ENCODE measurements at regions not wholly inside any gene's neighbourhood (a gene's known extent, or its start where the extent isn't known, plus 50 kb on each side); places are given as distances from the start of the nearest gene placed in this dataset.

DNA sequence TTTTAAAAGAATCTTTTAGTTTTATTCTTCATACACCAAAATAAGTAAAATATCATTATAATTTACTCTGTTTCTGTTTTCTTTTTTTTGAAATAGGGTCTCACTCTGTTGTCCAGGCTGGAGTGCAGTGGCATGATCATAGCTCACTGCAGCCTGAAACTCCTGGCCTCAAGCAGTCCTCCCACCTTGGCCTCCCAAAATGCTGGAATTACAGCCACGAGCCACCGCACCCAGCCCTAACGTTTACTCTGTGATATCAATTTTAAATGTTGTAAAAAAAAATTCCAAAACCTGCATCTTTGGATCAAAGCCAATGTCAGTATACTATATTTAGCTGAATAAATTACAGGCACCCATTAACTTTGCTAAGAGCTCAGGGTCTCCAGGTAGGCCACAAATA, 437.1 kb upstream of the USP15 start:
- TF ChIP-seq, protein P1, sequence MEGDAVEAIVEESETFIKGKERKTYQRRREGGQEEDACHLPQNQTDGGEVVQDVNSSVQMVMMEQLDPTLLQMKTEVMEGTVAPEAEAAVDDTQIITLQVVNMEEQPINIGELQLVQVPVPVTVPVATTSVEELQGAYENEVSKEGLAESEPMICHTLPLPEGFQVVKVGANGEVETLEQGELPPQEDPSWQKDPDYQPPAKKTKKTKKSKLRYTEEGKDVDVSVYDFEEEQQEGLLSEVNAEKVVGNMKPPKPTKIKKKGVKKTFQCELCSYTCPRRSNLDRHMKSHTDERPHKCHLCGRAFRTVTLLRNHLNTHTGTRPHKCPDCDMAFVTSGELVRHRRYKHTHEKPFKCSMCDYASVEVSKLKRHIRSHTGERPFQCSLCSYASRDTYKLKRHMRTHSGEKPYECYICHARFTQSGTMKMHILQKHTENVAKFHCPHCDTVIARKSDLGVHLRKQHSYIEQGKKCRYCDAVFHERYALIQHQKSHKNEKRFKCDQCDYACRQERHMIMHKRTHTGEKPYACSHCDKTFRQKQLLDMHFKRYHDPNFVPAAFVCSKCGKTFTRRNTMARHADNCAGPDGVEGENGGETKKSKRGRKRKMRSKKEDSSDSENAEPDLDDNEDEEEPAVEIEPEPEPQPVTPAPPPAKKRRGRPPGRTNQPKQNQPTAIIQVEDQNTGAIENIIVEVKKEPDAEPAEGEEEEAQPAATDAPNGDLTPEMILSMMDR (conservative IDR thresholded peaks at IDR 0.05), result no peak
- TF ChIP-seq ZFX (IDR thresholded peaks at IDR 0.05), result no peak
